OCI-LY3 (cell line): ENCODE measurements at regions not wholly inside any gene's neighbourhood (a gene's known extent, or its start where the extent isn't known, plus 50 kb on each side); places are given as distances from the start of the nearest gene placed in this dataset.

Source experiments
- H2AFZ ChIP-seq: fragments of 200-600, 300-600 bp; shearing (Covaris generic); 2 replicates; pipeline ENCODE4 v1.6.0; 2014; ENCODE audit warnings: antibody characterized with exemption, low read depth, low read length
- H3K27ac ChIP-seq: fragments of 200-600, 300-600 bp; sonication (generic); 2 replicates; pipeline ENCODE4 v1.5.1; 2014; ENCODE audit warnings: mild to moderate bottlenecking, low read length, moderate library complexity, mixed read lengths
- H3K27me3 ChIP-seq: fragments of 200-600, 300-600 bp; sonication (generic); 2 replicates; pipeline ENCODE4 v1.6.1; 2014; ENCODE audit warnings: low read depth, low read length, mixed read lengths
- H3K36me3 ChIP-seq: fragments of 200-600, 300-600 bp; sonication (generic); replicated peaks from 2 replicates; pipeline ENCODE3; 2014; ENCODE audit warnings: low read depth, low read length, mixed read lengths
- H3K4me1 ChIP-seq: fragments of 300-600, 200-600 bp; sonication (generic); 2 replicates; pipeline ENCODE4 v1.6.1; 2014; ENCODE audit warnings: low read length, mixed read lengths
- H3K4me2 ChIP-seq: fragments of 200-600, 300-600 bp; sonication (generic); 2 replicates; pipeline ENCODE4 v1.6.1; 2014; ENCODE audit warnings: low read length, mixed read lengths
- H3K4me3 ChIP-seq: fragments of 300-600, 200-600 bp; sonication (generic); 2 replicates; pipeline ENCODE4 v1.5.1; 2014; ENCODE audit warnings: antibody characterized with exemption, mild to moderate bottlenecking, low read length, moderate library complexity
- H3K79me2 ChIP-seq: fragments of 300-600, 200-600 bp; shearing (Covaris generic); 2 replicates; pipeline ENCODE4 v1.6.1; 2014; ENCODE audit warnings: mild to moderate bottlenecking, low read length, mixed read lengths
- H3K9ac ChIP-seq: fragments of 300-600, 200-600 bp; shearing (Covaris generic); 2 replicates; pipeline ENCODE4 v1.6.0; 2014; ENCODE audit warnings: mild to moderate bottlenecking, low read length, moderate library complexity
- H3K9me3 ChIP-seq: fragments of 200-600, 300-600 bp; shearing (Covaris generic); 2 replicates; pipeline ENCODE4 v1.6.1; 2014; ENCODE audit warnings: low read length, mixed read lengths; ENCODE audit not compliant: insufficient read depth
- H4K20me1 ChIP-seq: fragments of 200-600, 300-600 bp; sonication (generic); 2 replicates; pipeline ENCODE4 v1.6.1; 2016; ENCODE audit warnings: low read length, mixed read lengths; ENCODE audit not compliant: insufficient read depth
- EZH2phosphoT487 ChIP-seq: fragments of 200-600 bp; shearing (Covaris generic); IDR thresholded peaks from 2 replicates; pipeline ENCODE4 v1.6.1; 2018; ENCODE audit warnings: antibody characterized with exemption, mixed run types, low read depth
- TF ChIP-seq, protein P1 (sequence below): fragments of 200-600, 300-600 bp; sonication (generic); IDR thresholded peaks from 2 replicates; pipeline ENCODE4 v1.5.1; 2014; ENCODE audit warnings: antibody characterized with exemption, low read length, low read depth

DNA sequence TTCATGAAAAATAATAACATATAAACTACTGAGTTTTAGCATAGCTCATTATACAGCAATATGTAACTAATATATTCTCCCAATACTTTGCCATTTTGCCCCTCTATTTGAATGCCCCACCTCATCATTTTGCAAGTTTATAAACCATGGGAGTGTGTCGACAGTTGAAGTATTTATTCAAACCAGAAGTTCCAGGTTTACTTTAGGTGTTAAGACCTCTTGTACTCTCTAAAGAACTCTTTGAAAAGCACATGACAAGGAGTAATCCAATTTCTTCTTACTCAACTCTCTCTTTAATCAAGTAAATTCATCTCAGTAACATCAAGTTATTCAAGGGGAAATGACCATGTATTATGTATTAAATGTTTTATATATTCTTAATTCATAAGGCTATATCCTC, 240.7 kb downstream of the COX18 start:
- Histone ChIP-seq H4K20me1 (no peaks in the 10 kb centered on the region), H3K27me3 (no peaks in the 10 kb centered on the region), H3K36me3 (no peaks in the 10 kb centered on the region)

DNA sequence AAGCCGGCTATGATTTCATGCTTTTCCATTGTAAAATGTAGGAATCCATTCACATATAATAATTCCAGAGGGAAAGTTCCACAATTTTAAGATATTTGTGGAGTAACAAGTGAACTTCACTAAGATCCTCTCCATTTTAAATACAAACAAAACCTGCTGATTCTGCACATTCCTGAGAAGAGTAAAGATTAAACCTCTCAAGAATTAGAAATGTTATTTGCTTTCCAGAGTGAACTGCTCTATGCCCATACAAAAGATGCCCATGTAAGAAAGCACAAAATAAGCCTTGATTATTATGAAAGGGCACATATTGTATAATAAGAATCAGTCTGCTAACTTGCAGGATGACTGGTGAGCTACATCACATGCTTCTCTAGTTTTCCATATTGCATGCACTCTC, 241.5 kb downstream of the COX18 start:
- H3K27me3 ChIP-seq = no peaks in the 10 kb centered on the region
- no peaks in the 10 kb centered on the region for H3K36me3 ChIP-seq
- no peaks in the 10 kb centered on the region for H3K9me3 ChIP-seq
- H4K20me1 ChIP-seq = no peaks in the 10 kb centered on the region
- H3K4me3 ChIP-seq = no peak overlapping the region
- no peaks in the 10 kb centered on the region for H3K79me2 ChIP-seq
- no peak overlapping the region for H2AFZ ChIP-seq
- no peak overlapping the region for H3K9ac ChIP-seq
- no peak overlapping the region for H3K27ac ChIP-seq
- H3K4me2 ChIP-seq = no peak overlapping the region
- H3K4me1 ChIP-seq = no peaks in the 10 kb centered on the region
- TF ChIP-seq EZH2phosphoT487 = no peak

More for the DNA sequence above, 240.7 kb downstream of the COX18 start:
- Histone ChIP-seq H3K9me3 (no peaks in the 10 kb centered on the region), H2AFZ (no peak overlapping the region), H3K4me2 (no peak overlapping the region), H3K4me3 (no peak overlapping the region), H3K79me2 (no peaks in the 10 kb centered on the region), H3K27ac (no peak overlapping the region), H3K4me1 (no peaks in the 10 kb centered on the region), H3K9ac (no peak overlapping the region)
- TF ChIP-seq EZH2phosphoT487 = no peak
- TF ChIP-seq, protein P1, sequence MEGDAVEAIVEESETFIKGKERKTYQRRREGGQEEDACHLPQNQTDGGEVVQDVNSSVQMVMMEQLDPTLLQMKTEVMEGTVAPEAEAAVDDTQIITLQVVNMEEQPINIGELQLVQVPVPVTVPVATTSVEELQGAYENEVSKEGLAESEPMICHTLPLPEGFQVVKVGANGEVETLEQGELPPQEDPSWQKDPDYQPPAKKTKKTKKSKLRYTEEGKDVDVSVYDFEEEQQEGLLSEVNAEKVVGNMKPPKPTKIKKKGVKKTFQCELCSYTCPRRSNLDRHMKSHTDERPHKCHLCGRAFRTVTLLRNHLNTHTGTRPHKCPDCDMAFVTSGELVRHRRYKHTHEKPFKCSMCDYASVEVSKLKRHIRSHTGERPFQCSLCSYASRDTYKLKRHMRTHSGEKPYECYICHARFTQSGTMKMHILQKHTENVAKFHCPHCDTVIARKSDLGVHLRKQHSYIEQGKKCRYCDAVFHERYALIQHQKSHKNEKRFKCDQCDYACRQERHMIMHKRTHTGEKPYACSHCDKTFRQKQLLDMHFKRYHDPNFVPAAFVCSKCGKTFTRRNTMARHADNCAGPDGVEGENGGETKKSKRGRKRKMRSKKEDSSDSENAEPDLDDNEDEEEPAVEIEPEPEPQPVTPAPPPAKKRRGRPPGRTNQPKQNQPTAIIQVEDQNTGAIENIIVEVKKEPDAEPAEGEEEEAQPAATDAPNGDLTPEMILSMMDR = no peak

DNA sequence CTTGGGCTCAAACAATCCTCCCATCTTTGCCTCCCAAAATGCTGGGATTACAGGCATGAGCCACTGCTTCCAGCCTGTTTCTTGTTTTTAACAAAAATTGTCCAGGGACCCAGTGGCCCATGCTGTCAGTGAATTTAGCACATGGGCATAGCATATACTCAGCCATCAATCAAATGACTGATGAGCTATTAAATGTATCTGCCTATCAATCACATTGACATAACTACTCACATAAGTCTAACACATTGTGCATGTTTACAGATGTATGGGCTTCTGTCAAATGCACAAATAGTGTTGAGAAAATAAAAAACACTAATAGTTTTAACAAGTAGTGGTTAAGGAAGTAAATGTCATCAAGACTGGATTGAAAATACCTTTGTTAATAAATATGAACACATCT, 249.4 kb downstream of the COX18 start:
- no peak overlapping the region for H3K27ac ChIP-seq
- no peaks in the 10 kb centered on the region for H4K20me1 ChIP-seq
- H2AFZ ChIP-seq = no peak overlapping the region
- no peak overlapping the region for H3K9ac ChIP-seq
- no peaks in the 10 kb centered on the region for H3K36me3 ChIP-seq
- TF ChIP-seq EZH2phosphoT487 = no peak
- TF ChIP-seq, protein P1 = no peak
- no peaks in the 10 kb centered on the region for H3K27me3 ChIP-seq
- H3K4me2 ChIP-seq = no peak overlapping the region
- H3K79me2 ChIP-seq = no peaks in the 10 kb centered on the region
- no peaks in the 10 kb centered on the region for H3K9me3 ChIP-seq
- H3K4me3 ChIP-seq = no peak overlapping the region
- H3K4me1 ChIP-seq = no peaks in the 10 kb centered on the region

DNA sequence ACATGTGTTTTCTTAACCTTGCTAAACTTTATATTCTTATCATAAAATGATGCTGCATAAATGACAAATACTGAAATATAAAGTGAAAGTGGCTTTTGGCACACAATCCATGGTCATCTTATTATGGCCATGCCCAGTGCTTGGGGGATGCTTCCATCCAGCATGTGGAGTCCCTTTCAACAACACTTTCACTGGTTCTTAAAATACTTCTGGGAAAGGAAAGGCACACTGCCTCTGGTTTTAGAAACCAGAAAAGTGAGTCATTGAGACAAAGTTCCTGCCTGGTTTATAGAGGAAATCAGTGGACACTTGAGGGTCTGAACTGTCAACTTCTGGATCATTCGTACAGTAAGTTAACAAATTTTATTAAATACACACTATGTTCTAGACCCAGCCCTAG, 248.0 kb upstream of the ADAMTS3 start:
- no peak overlapping the region for H3K4me2 ChIP-seq
- H2AFZ ChIP-seq = no peak overlapping the region
- no peak overlapping the region for H3K4me3 ChIP-seq

More for the DNA sequence above, 248.0 kb upstream of the ADAMTS3 start:
- TF ChIP-seq, protein P1 = no peak
- no peak for TF ChIP-seq EZH2phosphoT487
- Histone ChIP-seq H3K4me1 (no peaks in the 10 kb centered on the region), H3K79me2 (no peaks in the 10 kb centered on the region), H4K20me1 (no peaks in the 10 kb centered on the region), H3K27me3 (no peaks in the 10 kb centered on the region), H3K27ac (no peak overlapping the region), H3K9ac (no peak overlapping the region), H3K36me3 (no peaks in the 10 kb centered on the region), H3K9me3 (no peaks in the 10 kb centered on the region)
